CD4-positive, alpha-beta T cell (primary cell): ENCODE measurements at regions not wholly inside any gene's neighbourhood (a gene's known extent, or its start where the extent isn't known, plus 50 kb on each side); places are given as distances from the start of the nearest gene placed in this dataset.

Experiments used
- ATAC-seq: fragments of 200-7000 bp; cut with Tn5 transposase; one replicate; pipeline ENCODE4 v1.10.0; 2022; ENCODE audit warnings: mild to moderate bottlenecking; ENCODE audit not compliant: poor library complexity
- CTCF ChIA-PET: fragments of 350-600 bp; sonication (Branson Sonifier 250); formaldehyde crosslinking; loops from one replicate; lab custom pipeline; 2021; ENCODE audit warnings: antibody characterized with exemption, inconsistent platforms; lab: Charles Lee
- POLR2A ChIA-PET: fragments of 350-600 bp; sonication (Branson Sonifier 250); formaldehyde crosslinking; loops from one replicate; lab custom pipeline; 2021; ENCODE audit warnings: antibody characterized with exemption, inconsistent platforms; lab: Charles Lee
- DNase-seq, 14 experiments: peaks; one replicate each; pipeline ENCODE4 v3.0.0-alpha.2; 2013 to 2020; ENCODE audit warnings: mixed read lengths in 2 of 14
- H3K27ac ChIP-seq, 2 donors: one replicate each; pipeline versions ENCODE4 v1.5.1 to v1.7.0; 2013; ENCODE audit warnings: low read length in 2 of 2, low read depth in 1 of 2, mild to moderate bottlenecking in 1 of 2
- H3K27me3 ChIP-seq, 2 experiments: 1 replicate in 1 of 2; 2 replicates in 1 of 2; pipeline versions ENCODE4 v1.6.1 to v1.7.0; 2013; ENCODE audit warnings: low read length in 2 of 2, control low read depth in 1 of 2, mild to moderate bottlenecking in 1 of 2, moderate library complexity in 1 of 2; ENCODE audit not compliant: insufficient read depth in 2 of 2, control insufficient read depth in 1 of 2
- H3K36me3 ChIP-seq: one replicate; pipeline ENCODE4 v1.6.1; 2013; ENCODE audit warnings: low read length, control low read depth; ENCODE audit not compliant: insufficient read depth
- H3K4me1 ChIP-seq: one replicate; pipeline ENCODE4 v1.6.1; 2013; ENCODE audit warnings: low read length, control low read depth; ENCODE audit not compliant: insufficient read depth
- H3K4me3 ChIP-seq: one replicate; pipeline ENCODE4 v1.5.1; 2013; ENCODE audit warnings: mild to moderate bottlenecking, low read length, moderate library complexity
- H3K9me3 ChIP-seq, 2 experiments: 1 replicate in 1 of 2; 2 replicates in 1 of 2; pipeline versions ENCODE4 v1.6.1 to v1.7.0; 2013; ENCODE audit warnings: low read length in 2 of 2, mild to moderate bottlenecking in 2 of 2, control low read depth in 1 of 2, moderate library complexity in 1 of 2; ENCODE audit not compliant: control insufficient read depth in 1 of 2, insufficient read depth in 1 of 2
- H3K27ac Mint-ChIP-seq: one replicate; pipeline ENCODE4 v1.8.0; 2020; ENCODE audit warnings: mixed read lengths
- H3K27me3 Mint-ChIP-seq: one replicate; pipeline ENCODE4 v1.8.0; 2021; ENCODE audit warnings: mixed read lengths
- H3K36me3 Mint-ChIP-seq: one replicate; pipeline ENCODE4 v1.8.0; 2021; ENCODE audit warnings: low read depth, mixed read lengths
- H3K4me1 Mint-ChIP-seq: one replicate; pipeline ENCODE4 v1.8.0; 2021; ENCODE audit warnings: low read depth, mixed read lengths
- H3K4me3 Mint-ChIP-seq: one replicate; pipeline ENCODE4 v1.8.0; 2020; ENCODE audit warnings: mild to moderate bottlenecking, mixed read lengths
- H3K9me3 Mint-ChIP-seq: one replicate; pipeline ENCODE4 v1.8.0; 2020; ENCODE audit warnings: mixed read lengths
- intact Hi-C, 2 experiments: fragments of 100-400 bp; cut with DNase I in 1 of 2; cut with micrococcal nuclease in 1 of 2; formaldehyde crosslinking; loops; one replicate each; pipeline versions ENCODE4 v1.15.1 to v1.9.0; 2023 to 2025; cut with DNase I, micrococcal nuclease
- TF ChIP-seq, protein P1 (sequence below): fragments of 200-600 bp; IDR thresholded peaks from one replicate; pipeline ENCODE4 v1.8.0; 2022; ENCODE audit warnings: antibody characterized with exemption, mild to moderate bottlenecking

DNA sequence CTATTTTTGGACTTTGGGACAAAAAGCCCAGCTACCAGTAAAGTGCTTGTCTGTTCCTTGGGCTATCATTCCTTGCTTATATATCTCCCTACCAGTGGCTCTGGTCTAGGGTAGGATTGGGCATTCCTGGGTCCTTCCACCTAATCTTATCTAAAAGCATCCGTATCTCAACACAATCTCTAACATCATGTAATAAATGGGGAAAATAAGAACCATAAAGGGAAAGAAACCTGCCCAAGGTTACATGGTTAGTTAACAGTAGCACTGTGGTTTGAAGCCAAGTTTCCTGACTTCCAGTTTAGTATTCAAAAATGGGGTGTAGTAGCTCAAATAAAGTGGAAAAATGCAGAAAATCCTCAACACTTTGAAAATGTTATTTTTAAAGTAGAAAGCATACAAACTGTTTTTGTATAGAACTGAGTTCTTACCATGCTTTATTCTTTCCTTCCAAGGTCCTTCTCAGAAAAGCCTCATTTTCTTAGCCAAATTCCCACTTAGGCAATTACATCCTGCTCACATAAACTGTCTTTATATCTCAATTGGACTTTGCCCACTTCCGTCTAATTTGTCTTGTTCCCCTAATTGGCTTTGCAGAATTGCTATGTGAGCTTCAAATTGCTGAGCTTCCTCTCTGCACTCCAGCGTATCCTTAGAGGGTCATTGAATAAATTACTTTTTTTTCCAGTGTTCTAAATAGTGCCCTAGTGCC is 273.1 kb upstream of the UBE2E3 start:
- no peak overlapping the region for H3K4me3 ChIP-seq
- Mint-ChIP-seq H3K4me3 (no peak overlapping the region), H3K9me3 (no peaks in the 10 kb centered on the region), H3K27me3 (no peaks in the 10 kb centered on the region), H3K4me1 (no peaks in the 10 kb centered on the region), H3K36me3 (no peaks in the 10 kb centered on the region), H3K27ac (no peak overlapping the region)
- DNase-seq = no peak
- CTCF ChIA-PET = no interaction called here
- no peaks in the 10 kb centered on the region for H3K27me3 ChIP-seq
- intact Hi-C loops = no loop called here
- H3K9me3 ChIP-seq = no peaks in the 10 kb centered on the region
- H3K27ac ChIP-seq = no peak overlapping the region
- TF ChIP-seq, protein P1, sequence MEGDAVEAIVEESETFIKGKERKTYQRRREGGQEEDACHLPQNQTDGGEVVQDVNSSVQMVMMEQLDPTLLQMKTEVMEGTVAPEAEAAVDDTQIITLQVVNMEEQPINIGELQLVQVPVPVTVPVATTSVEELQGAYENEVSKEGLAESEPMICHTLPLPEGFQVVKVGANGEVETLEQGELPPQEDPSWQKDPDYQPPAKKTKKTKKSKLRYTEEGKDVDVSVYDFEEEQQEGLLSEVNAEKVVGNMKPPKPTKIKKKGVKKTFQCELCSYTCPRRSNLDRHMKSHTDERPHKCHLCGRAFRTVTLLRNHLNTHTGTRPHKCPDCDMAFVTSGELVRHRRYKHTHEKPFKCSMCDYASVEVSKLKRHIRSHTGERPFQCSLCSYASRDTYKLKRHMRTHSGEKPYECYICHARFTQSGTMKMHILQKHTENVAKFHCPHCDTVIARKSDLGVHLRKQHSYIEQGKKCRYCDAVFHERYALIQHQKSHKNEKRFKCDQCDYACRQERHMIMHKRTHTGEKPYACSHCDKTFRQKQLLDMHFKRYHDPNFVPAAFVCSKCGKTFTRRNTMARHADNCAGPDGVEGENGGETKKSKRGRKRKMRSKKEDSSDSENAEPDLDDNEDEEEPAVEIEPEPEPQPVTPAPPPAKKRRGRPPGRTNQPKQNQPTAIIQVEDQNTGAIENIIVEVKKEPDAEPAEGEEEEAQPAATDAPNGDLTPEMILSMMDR = no peak
- H3K4me1 ChIP-seq = no peaks in the 10 kb centered on the region
- ATAC-seq = no peak
- no peaks in the 10 kb centered on the region for H3K36me3 ChIP-seq
- POLR2A ChIA-PET = no interaction called here

DNA sequence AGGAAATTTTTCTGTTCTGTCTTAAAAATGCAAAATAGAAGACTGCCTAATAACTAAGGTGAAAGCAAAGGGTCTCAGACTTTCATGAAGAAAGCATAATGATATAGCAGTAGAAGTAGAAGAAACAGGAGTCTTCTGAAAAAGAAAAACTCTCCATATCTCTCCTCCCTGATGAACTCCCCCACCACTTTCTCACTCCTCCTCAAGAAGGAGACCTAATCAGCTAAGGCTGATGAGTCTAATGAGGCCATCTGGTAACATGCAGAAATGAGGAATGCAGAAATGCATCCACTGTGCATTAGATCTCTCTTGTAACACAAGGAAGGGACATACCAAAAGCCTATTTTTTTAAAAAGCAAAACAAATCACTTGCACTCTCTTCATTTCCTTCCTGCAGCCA is 273.7 kb upstream of the UBE2E3 start:
- intact Hi-C loops = no loop called here
- Mint-ChIP-seq H3K27ac (no peak overlapping the region), H3K4me3 (no peak overlapping the region), H3K9me3 (no peaks in the 10 kb centered on the region), H3K27me3 (no peaks in the 10 kb centered on the region), H3K4me1 (no peaks in the 10 kb centered on the region), H3K36me3 (no peaks in the 10 kb centered on the region)
- H3K27me3 ChIP-seq = no peaks in the 10 kb centered on the region
- H3K36me3 ChIP-seq = no peaks in the 10 kb centered on the region
- no peak overlapping the region for H3K4me3 ChIP-seq
- TF ChIP-seq, protein P1 = no peak
- H3K27ac ChIP-seq = no peak overlapping the region
- no peaks in the 10 kb centered on the region for H3K9me3 ChIP-seq
- no peaks in the 10 kb centered on the region for H3K4me1 ChIP-seq
- POLR2A ChIA-PET = no interaction called here
- no peak for ATAC-seq
- no peak for DNase-seq
- CTCF ChIA-PET = no interaction called here

DNA sequence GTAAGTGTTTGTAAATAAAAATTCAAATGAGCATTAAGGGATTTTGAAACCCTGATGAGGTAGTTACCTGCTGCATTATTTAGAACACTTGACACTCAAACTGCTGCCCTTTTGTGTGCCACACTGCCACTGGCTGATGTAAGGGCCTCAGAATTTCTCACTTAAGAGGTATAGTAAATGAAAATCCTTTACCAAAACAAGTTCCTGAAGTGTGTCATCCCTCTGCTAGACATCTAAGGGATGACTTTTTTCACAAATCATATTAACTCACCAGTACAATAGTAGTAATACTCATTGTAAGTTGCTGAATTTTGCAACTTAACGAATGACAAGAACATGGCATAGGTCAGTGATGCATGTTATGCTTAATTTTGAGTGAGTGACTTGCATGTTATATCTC is 274.9 kb upstream of the UBE2E3 start:
- intact Hi-C loops = no loop called here
- H3K27ac ChIP-seq = no peak overlapping the region
- H3K9me3 ChIP-seq = no peaks in the 10 kb centered on the region
- H3K4me1 Mint-ChIP-seq = no peaks in the 10 kb centered on the region
- H3K9me3 Mint-ChIP-seq = no peaks in the 10 kb centered on the region
- H3K4me3 ChIP-seq = no peak overlapping the region
- TF ChIP-seq, protein P1 = no peak
- H3K4me3 Mint-ChIP-seq = no peak overlapping the region
- no peaks in the 10 kb centered on the region for H3K36me3 Mint-ChIP-seq
- CTCF ChIA-PET = no interaction called here
- H3K27me3 ChIP-seq = no peaks in the 10 kb centered on the region
- DNase-seq (no peak), ATAC-seq (no peak)
- POLR2A ChIA-PET = no interaction called here
- H3K36me3 ChIP-seq = no peaks in the 10 kb centered on the region
- no peaks in the 10 kb centered on the region for H3K4me1 ChIP-seq
- no peaks in the 10 kb centered on the region for H3K27me3 Mint-ChIP-seq
- no peak overlapping the region for H3K27ac Mint-ChIP-seq
